Keratinocyte (primary cell): ENCODE measurements at regions not wholly inside any gene's neighbourhood (a gene's known extent, or its start where the extent isn't known, plus 50 kb on each side); places are given as distances from the start of the nearest gene placed in this dataset.

ENCODE experiments used
- DNase-seq: peaks from one replicate; pipeline ENCODE4 v3.0.0-alpha.2; 2011; ENCODE audit warnings: low read depth, missing footprints, low spot score
- FAIRE-seq: peaks from 2 replicates; lab custom pipeline; 2011; peaks lifted over from hg19 to GRCh38; lab: Jason Lieb, UNC
- H2AFZ ChIP-seq: 2 replicates; pipeline ENCODE4 v1.6.0; 2012; ENCODE audit warnings: low read length, control low read depth, inconsistent platforms; ENCODE audit not compliant: control insufficient read depth
- H3K27ac ChIP-seq: 2 replicates; pipeline ENCODE4 v1.5.1; 2011; ENCODE audit warnings: low read length; ENCODE audit not compliant: control insufficient read depth, insufficient read depth
- H3K27me3 ChIP-seq: 3 replicates; pipeline ENCODE4 v1.6.0; 2011; ENCODE audit warnings: low read length; ENCODE audit not compliant: control insufficient read depth, insufficient read depth; ENCODE audit errors: extremely low read depth
- H3K36me3 ChIP-seq, 2 experiments: 2 replicates in 1 of 2; 3 replicates in 1 of 2; pipeline ENCODE4 v1.5.1; 2011; ENCODE audit warnings: low read length in 2 of 2, mild to moderate bottlenecking in 1 of 2; ENCODE audit not compliant: control insufficient read depth in 2 of 2, insufficient read depth in 2 of 2; ENCODE audit errors: extremely low read depth in 1 of 2
- H3K4me1 ChIP-seq: 3 replicates; pipeline ENCODE4 v1.5.1; 2011; ENCODE audit warnings: low read length; ENCODE audit not compliant: control insufficient read depth, insufficient read depth; ENCODE audit errors: extremely low read depth
- H3K4me2 ChIP-seq: 3 replicates; pipeline ENCODE4 v1.6.0; 2011; ENCODE audit warnings: low read depth, low read length; ENCODE audit not compliant: control insufficient read depth, insufficient read depth; ENCODE audit errors: extremely low read depth
- H3K4me3 ChIP-seq, 3 experiments: fragments of 200-600 bp in 1 of 3; sonication (generic) in 1 of 3; 2 replicates in 2 of 3; 3 replicates in 1 of 3; pipeline ENCODE4 v1.5.1; 2011 to 2016; ENCODE audit warnings: low read length in 3 of 3, mild to moderate bottlenecking in 3 of 3, control low read depth in 2 of 3, inconsistent platforms in 1 of 3, low read depth in 1 of 3, mixed read lengths in 1 of 3, mixed run types in 1 of 3, moderate library complexity in 1 of 3; ENCODE audit not compliant: control insufficient read depth in 2 of 3, insufficient read depth in 2 of 3; ENCODE audit errors: extremely low read depth in 1 of 3
- H3K79me2 ChIP-seq: 2 replicates; pipeline ENCODE4 v1.6.0; 2012; ENCODE audit warnings: low read length; ENCODE audit not compliant: control insufficient read depth, insufficient read depth
- H3K9ac ChIP-seq: 3 replicates; pipeline ENCODE4 v1.6.0; 2011; ENCODE audit warnings: low read length; ENCODE audit not compliant: control insufficient read depth, insufficient read depth; ENCODE audit errors: extremely low read depth
- H3K9me1 ChIP-seq: 3 replicates; pipeline ENCODE4 v1.6.0; 2011; ENCODE audit warnings: low read length; ENCODE audit not compliant: control insufficient read depth, insufficient read depth; ENCODE audit errors: extremely low read depth
- H3K9me3 ChIP-seq: 2 replicates; pipeline ENCODE4 v1.5.1; 2012; ENCODE audit warnings: low read depth, low read length; ENCODE audit not compliant: control insufficient read depth
- H4K20me1 ChIP-seq: 3 replicates; pipeline ENCODE4 v1.6.0; 2011; ENCODE audit warnings: low read length; ENCODE audit not compliant: control insufficient read depth, insufficient read depth; ENCODE audit errors: extremely low read depth
- CTCF ChIP-seq, 3 experiments: IDR thresholded peaks in 1 of 3; conservative IDR thresholded peaks in 1 of 3; optimal IDR thresholded peaks in 1 of 3; 2 replicates in 2 of 3; 3 replicates in 1 of 3; pipeline versions ENCODE3 to v1.5.1; 2011; ENCODE audit warnings: low read length in 3 of 3, mild to moderate bottlenecking in 3 of 3, moderate library complexity in 2 of 3, control low read depth in 1 of 3, inconsistent platforms in 1 of 3; ENCODE audit not compliant: insufficient read depth in 2 of 3; ENCODE audit errors: extremely low read depth in 1 of 3
- EZH2 ChIP-seq: IDR thresholded peaks from one replicate; pipeline ENCODE4 v1.6.1; 2012; ENCODE audit warnings: inconsistent platforms, mild to moderate bottlenecking, low read length, moderate library complexity
- dilution Hi-C: fragments of 300-500 bp; cut with MboI; formaldehyde crosslinking; loops from one replicate; pipeline ENCODE4 v1.7.0; 2020; ENCODE audit warnings: low sequenced_read_pairs; ENCODE audit not compliant: extremely low pct_ligation_motif_present

- no peak overlapping the region for H3K27ac ChIP-seq
These were observed 103.9 kb upstream of the TSPAN2 start for GRCh38 chr1:115193046-115193828.

GRCh38 chr1:115192200-115192767 is 103.0 kb upstream of the TSPAN2 start:
- Histone ChIP-seq H3K9me1 (no peaks in the 10 kb centered on the region), H3K4me3 (no peak overlapping the region), H3K9ac (no peak overlapping the region), H3K9me3 (no peaks in the 10 kb centered on the region), H3K27ac (no peak overlapping the region), H3K79me2 (no peaks in the 10 kb centered on the region), H3K4me2 (no peak overlapping the region), H3K27me3 (no peaks in the 10 kb centered on the region), H2AFZ (no peak overlapping the region), H3K36me3 (no peaks in the 10 kb centered on the region), H4K20me1 (no peaks in the 10 kb centered on the region), H3K4me1 (peaks cover 24% of the 10 kb centered on the region)
- FAIRE-seq: no peak
- dilution Hi-C loops: no loop called here
- TF ChIP-seq EZH2 (no peak), CTCF (optimal IDR thresholded peaks at IDR 0.05 in 1 of 3, IDR thresholded peaks at IDR 0.05 in 1 of 3, conservative IDR thresholded peaks at IDR 0.05 in 1 of 3; ENCODE audit: extremely low read depth in 1 of 3, insufficient read depth in 2 of 3, low read length in 3 of 3) (no peak)
- DNase-seq: no peak

More at GRCh38 chr1:115193046-115193828, 103.9 kb upstream of the TSPAN2 start:
- Histone ChIP-seq H3K9me1 (no peaks in the 10 kb centered on the region), H3K27me3 (no peaks in the 10 kb centered on the region), H2AFZ (no peak overlapping the region), H3K36me3 (no peaks in the 10 kb centered on the region), H3K4me1 (peaks cover 24% of the 10 kb centered on the region), H3K4me2 (no peak overlapping the region), H3K79me2 (no peaks in the 10 kb centered on the region), H3K4me3 (no peak overlapping the region), H4K20me1 (no peaks in the 10 kb centered on the region), H3K9ac (no peak overlapping the region), H3K9me3 (no peaks in the 10 kb centered on the region)
- dilution Hi-C loops: no loop called here
- no peak for FAIRE-seq
- no peak for TF ChIP-seq CTCF (optimal IDR thresholded peaks at IDR 0.05 in 1 of 3, IDR thresholded peaks at IDR 0.05 in 1 of 3, conservative IDR thresholded peaks at IDR 0.05 in 1 of 3; ENCODE audit: extremely low read depth in 1 of 3, insufficient read depth in 2 of 3, low read length in 3 of 3)
- TF ChIP-seq EZH2: no peak
- no peak for DNase-seq
